ENCODE measurements at regions not wholly inside any gene's neighbourhood (a gene's known extent, or its start where the extent isn't known, plus 50 kb on each side); places are given as distances from the start of the nearest gene placed in this dataset.

DNA sequence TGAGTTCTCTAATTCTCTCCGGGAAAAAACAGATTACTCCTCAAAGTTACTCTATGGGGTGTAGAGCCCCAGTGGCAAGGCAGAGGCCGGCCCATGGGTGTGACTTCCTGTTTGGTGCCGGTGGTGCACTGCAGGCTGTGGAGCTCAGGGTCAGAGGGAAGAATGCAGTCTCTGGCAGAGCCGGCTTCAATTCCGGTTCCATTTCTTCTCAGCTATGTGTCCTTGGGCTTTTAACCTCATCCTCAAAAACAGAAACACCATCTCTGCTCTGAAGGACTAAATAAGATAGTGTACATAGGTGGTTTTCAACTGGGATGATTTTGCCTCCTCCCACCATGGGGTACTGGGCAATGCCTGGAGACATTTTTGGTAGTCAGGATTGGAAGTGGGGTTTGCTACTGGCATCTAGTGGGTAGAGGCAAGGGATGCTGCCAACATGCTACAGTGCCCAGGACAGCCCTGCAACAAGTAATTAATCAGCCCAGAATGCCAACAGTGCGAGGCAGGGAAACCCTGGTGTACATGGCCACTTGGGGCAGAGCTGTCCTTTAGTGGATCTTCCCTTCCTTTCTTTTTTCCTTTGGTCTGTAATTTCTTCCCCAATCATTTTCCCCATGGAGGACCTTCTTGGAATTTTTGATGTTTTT, 81.2 kb downstream of the INSIG2 start:
- DNase-seq (ENCODE audit: low read depth in 2 of 3, low spot score in 2 of 3), result no peak

DNA sequence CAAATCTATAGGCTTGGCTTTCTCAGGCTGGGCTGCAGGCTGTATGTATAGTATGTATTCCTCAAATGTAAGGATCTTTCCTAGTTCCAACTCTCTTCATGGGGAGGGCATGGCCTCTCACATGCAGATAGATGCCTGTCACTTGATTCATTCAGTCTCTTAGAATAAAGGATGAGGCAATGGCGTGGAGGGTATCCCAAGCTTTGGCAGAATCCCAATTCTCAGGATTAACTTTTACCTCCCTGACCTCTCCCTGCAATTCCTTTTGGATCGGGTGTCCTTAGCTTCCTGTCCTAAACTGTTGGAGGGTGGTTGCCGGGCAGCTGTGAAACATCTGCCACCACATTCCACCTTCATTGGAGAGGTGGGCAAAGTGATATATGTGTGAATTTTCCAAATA, 80.3 kb downstream of the INSIG2 start:
- no peak for DNase-seq (ENCODE audit: low read depth in 2 of 3, low spot score in 2 of 3)

DNA sequence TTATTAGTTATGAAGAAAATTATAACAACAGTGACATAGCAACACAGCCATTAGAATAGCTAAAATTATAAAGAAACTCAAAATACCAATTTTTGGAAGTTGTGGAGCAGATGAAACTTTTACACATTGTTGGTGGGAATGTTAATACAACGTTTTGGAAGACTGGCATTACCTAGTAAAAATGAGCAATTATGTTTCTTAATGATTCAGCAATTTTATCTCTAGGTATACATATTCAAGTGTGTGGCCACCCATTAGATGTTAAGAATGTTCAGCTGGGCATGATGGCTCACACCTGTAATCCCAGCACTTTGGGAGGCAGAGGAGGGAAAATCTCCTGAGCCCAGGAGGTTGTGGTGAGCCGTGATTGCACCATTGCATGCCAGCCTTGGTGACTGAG, 78.8 kb downstream of the INSIG2 start:
- no peak for DNase-seq (ENCODE audit: low read depth in 2 of 3, low spot score in 2 of 3)

DNA sequence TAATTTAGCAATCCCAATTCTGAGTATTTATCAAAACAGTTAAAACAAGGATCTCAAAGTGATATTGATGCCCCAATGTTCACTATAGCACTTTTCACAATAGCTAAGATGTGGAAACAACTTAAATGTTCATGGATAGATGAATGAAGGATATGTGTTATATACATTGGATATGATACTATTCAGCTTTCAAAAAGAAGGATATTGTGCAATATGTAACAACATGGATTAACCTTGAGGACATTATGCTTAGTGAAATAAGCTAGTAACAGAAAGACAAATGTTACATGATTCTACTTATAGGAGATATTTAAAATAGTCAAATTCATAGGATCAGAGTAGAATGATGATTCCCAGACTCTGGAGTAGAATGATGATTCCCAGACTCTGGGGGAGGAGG, 78.0 kb downstream of the INSIG2 start:
- DNase-seq (ENCODE audit: low read depth in 2 of 3, low spot score in 2 of 3), result no peak

DNA sequence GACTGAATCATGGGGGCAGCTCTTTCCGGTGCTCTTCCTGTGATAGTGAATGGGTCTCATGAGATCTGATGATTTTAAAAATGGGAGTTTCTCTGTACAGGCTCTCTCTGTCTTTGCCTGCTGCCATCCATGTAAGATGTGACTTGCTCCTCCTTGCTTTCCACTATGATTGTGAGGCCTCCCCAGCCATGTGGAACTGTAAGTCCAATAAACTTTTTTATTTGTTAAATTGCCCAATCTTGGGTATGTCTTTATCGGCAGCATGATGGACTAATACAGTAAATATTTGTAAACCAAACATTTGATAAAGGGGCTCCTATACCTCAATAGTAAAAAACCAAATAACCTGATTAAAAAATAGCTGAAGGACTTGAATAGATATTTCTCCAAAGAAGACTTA, 77.3 kb downstream of the INSIG2 start:
- no peak for DNase-seq (ENCODE audit: low read depth in 2 of 3, low spot score in 2 of 3)

All from activated CD8-positive, alpha-beta memory T cell treated with anti-CD3 and anti-CD28 coated beads for 48 hours (primary cell).